Keratinocyte (primary cell): ENCODE measurements at regions not wholly inside any gene's neighbourhood (a gene's known extent, or its start where the extent isn't known, plus 50 kb on each side); places are given as distances from the start of the nearest gene placed in this dataset.

Experiments
- DNase-seq: peaks from one replicate; pipeline ENCODE4 v3.0.0-alpha.2; 2011; ENCODE audit warnings: low read depth, missing footprints, low spot score
- FAIRE-seq: peaks from 2 replicates; lab custom pipeline; 2011; peaks lifted over from hg19 to GRCh38; lab: Jason Lieb, UNC
- H2AFZ ChIP-seq: 2 replicates; pipeline ENCODE4 v1.6.0; 2012; ENCODE audit warnings: low read length, control low read depth, inconsistent platforms; ENCODE audit not compliant: control insufficient read depth
- H3K27ac ChIP-seq: 2 replicates; pipeline ENCODE4 v1.5.1; 2011; ENCODE audit warnings: low read length; ENCODE audit not compliant: control insufficient read depth, insufficient read depth
- H3K27me3 ChIP-seq: 3 replicates; pipeline ENCODE4 v1.6.0; 2011; ENCODE audit warnings: low read length; ENCODE audit not compliant: control insufficient read depth, insufficient read depth; ENCODE audit errors: extremely low read depth
- H3K36me3 ChIP-seq, 2 experiments: 2 replicates in 1 of 2; 3 replicates in 1 of 2; pipeline ENCODE4 v1.5.1; 2011; ENCODE audit warnings: low read length in 2 of 2, mild to moderate bottlenecking in 1 of 2; ENCODE audit not compliant: control insufficient read depth in 2 of 2, insufficient read depth in 2 of 2; ENCODE audit errors: extremely low read depth in 1 of 2
- H3K4me1 ChIP-seq: 3 replicates; pipeline ENCODE4 v1.5.1; 2011; ENCODE audit warnings: low read length; ENCODE audit not compliant: control insufficient read depth, insufficient read depth; ENCODE audit errors: extremely low read depth
- H3K4me2 ChIP-seq: 3 replicates; pipeline ENCODE4 v1.6.0; 2011; ENCODE audit warnings: low read depth, low read length; ENCODE audit not compliant: control insufficient read depth, insufficient read depth; ENCODE audit errors: extremely low read depth
- H3K4me3 ChIP-seq, 3 experiments: fragments of 200-600 bp in 1 of 3; sonication (generic) in 1 of 3; 2 replicates in 2 of 3; 3 replicates in 1 of 3; pipeline ENCODE4 v1.5.1; 2011 to 2016; ENCODE audit warnings: low read length in 3 of 3, mild to moderate bottlenecking in 3 of 3, control low read depth in 2 of 3, inconsistent platforms in 1 of 3, low read depth in 1 of 3, mixed read lengths in 1 of 3, mixed run types in 1 of 3, moderate library complexity in 1 of 3; ENCODE audit not compliant: control insufficient read depth in 2 of 3, insufficient read depth in 2 of 3; ENCODE audit errors: extremely low read depth in 1 of 3
- H3K79me2 ChIP-seq: 2 replicates; pipeline ENCODE4 v1.6.0; 2012; ENCODE audit warnings: low read length; ENCODE audit not compliant: control insufficient read depth, insufficient read depth
- H3K9ac ChIP-seq: 3 replicates; pipeline ENCODE4 v1.6.0; 2011; ENCODE audit warnings: low read length; ENCODE audit not compliant: control insufficient read depth, insufficient read depth; ENCODE audit errors: extremely low read depth
- H3K9me1 ChIP-seq: 3 replicates; pipeline ENCODE4 v1.6.0; 2011; ENCODE audit warnings: low read length; ENCODE audit not compliant: control insufficient read depth, insufficient read depth; ENCODE audit errors: extremely low read depth
- H3K9me3 ChIP-seq: 2 replicates; pipeline ENCODE4 v1.5.1; 2012; ENCODE audit warnings: low read depth, low read length; ENCODE audit not compliant: control insufficient read depth
- H4K20me1 ChIP-seq: 3 replicates; pipeline ENCODE4 v1.6.0; 2011; ENCODE audit warnings: low read length; ENCODE audit not compliant: control insufficient read depth, insufficient read depth; ENCODE audit errors: extremely low read depth
- EZH2 ChIP-seq: IDR thresholded peaks from one replicate; pipeline ENCODE4 v1.6.1; 2012; ENCODE audit warnings: inconsistent platforms, mild to moderate bottlenecking, low read length, moderate library complexity
- dilution Hi-C: fragments of 300-500 bp; cut with MboI; formaldehyde crosslinking; loops from one replicate; pipeline ENCODE4 v1.7.0; 2020; ENCODE audit warnings: low sequenced_read_pairs; ENCODE audit not compliant: extremely low pct_ligation_motif_present
- TF ChIP-seq, protein P1 (sequence below), 3 experiments: IDR thresholded peaks in 1 of 3; conservative IDR thresholded peaks in 1 of 3; optimal IDR thresholded peaks in 1 of 3; 2 replicates in 2 of 3; 3 replicates in 1 of 3; pipeline versions ENCODE3 to v1.5.1; 2011; ENCODE audit warnings: low read length in 3 of 3, mild to moderate bottlenecking in 3 of 3, moderate library complexity in 2 of 3, control low read depth in 1 of 3, inconsistent platforms in 1 of 3; ENCODE audit not compliant: insufficient read depth in 2 of 3; ENCODE audit errors: extremely low read depth in 1 of 3

DNA sequence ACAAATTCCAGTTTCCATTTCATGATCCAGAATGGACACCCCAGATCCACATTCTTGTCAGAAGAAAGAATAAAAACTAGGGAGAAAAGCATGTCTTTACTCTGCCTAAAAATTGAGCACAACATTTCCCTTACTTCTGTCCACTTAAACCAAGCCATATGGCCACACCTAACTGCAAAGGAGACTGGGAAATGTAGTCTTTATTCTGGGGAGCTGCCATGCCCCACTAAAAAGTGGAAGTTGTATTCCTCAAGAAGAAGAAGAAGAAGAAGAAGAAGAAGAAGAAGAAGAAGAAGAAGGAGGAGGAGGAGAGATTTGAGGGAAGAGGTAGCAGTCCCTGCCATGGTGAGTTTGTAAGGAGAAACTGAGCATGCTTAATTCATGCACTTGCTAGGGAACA lies 84.5 kb downstream of the GPR65 start:
- Histone ChIP-seq H3K79me2 (no peaks in the 10 kb centered on the region), H3K4me3 (no peak overlapping the region), H4K20me1 (no peaks in the 10 kb centered on the region), H3K9ac (no peak overlapping the region), H3K27me3 (no peaks in the 10 kb centered on the region), H3K4me1 (no peaks in the 10 kb centered on the region), H3K36me3 (no peaks in the 10 kb centered on the region), H3K4me2 (no peak overlapping the region), H3K9me3 (no peaks in the 10 kb centered on the region), H3K27ac (no peak overlapping the region), H3K9me1 (no peaks in the 10 kb centered on the region), H2AFZ (no peak overlapping the region)
- FAIRE-seq: no peak
- no peak for DNase-seq
- no peak for TF ChIP-seq EZH2
- TF ChIP-seq, protein P1, sequence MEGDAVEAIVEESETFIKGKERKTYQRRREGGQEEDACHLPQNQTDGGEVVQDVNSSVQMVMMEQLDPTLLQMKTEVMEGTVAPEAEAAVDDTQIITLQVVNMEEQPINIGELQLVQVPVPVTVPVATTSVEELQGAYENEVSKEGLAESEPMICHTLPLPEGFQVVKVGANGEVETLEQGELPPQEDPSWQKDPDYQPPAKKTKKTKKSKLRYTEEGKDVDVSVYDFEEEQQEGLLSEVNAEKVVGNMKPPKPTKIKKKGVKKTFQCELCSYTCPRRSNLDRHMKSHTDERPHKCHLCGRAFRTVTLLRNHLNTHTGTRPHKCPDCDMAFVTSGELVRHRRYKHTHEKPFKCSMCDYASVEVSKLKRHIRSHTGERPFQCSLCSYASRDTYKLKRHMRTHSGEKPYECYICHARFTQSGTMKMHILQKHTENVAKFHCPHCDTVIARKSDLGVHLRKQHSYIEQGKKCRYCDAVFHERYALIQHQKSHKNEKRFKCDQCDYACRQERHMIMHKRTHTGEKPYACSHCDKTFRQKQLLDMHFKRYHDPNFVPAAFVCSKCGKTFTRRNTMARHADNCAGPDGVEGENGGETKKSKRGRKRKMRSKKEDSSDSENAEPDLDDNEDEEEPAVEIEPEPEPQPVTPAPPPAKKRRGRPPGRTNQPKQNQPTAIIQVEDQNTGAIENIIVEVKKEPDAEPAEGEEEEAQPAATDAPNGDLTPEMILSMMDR (optimal IDR thresholded peaks at IDR 0.05 in 1 of 3, IDR thresholded peaks at IDR 0.05 in 1 of 3, conservative IDR thresholded peaks at IDR 0.05 in 1 of 3; ENCODE audit: extremely low read depth in 1 of 3, insufficient read depth in 2 of 3, low read length in 3 of 3): no peak
- dilution Hi-C loops: no loop called here

DNA sequence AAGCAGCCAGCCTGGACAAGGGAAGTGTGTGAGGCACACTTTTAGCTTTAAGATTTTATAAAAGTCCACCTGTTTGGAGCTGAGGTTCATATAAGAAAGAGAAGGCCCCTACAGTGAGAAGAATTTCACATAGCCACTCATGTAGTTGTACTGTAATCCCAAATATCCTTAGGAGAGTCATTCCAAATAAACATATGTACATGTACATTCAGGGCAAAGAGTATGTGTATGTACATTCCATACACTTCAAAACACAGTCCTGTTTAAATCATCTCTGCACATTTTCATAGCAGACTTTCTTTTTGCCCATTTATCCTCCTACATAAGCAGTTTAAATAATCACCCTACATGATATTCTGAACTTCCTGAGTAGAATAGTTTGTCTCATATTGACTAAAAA lies 87.6 kb downstream of the GPR65 start:
- no peak overlapping the region for H2AFZ ChIP-seq
- DNase-seq: no peak
- no peak overlapping the region for H3K4me2 ChIP-seq
- H4K20me1 ChIP-seq: no peaks in the 10 kb centered on the region
- H3K27me3 ChIP-seq: no peaks in the 10 kb centered on the region
- H3K79me2 ChIP-seq: no peaks in the 10 kb centered on the region
- no peak overlapping the region for H3K9ac ChIP-seq
- H3K9me1 ChIP-seq: no peaks in the 10 kb centered on the region
- TF ChIP-seq, protein P1 (optimal IDR thresholded peaks at IDR 0.05 in 1 of 3, IDR thresholded peaks at IDR 0.05 in 1 of 3, conservative IDR thresholded peaks at IDR 0.05 in 1 of 3; ENCODE audit: extremely low read depth in 1 of 3, insufficient read depth in 2 of 3, low read length in 3 of 3): no peak
- no peak overlapping the region for H3K27ac ChIP-seq
- H3K4me3 ChIP-seq: no peak overlapping the region
- no peak for FAIRE-seq
- no peaks in the 10 kb centered on the region for H3K9me3 ChIP-seq
- no peaks in the 10 kb centered on the region for H3K4me1 ChIP-seq
- H3K36me3 ChIP-seq: no peaks in the 10 kb centered on the region
- dilution Hi-C loops: no loop called here
